Prostate gland (tissue), 2 donors: ENCODE measurements at regions not wholly inside any gene's neighbourhood (a gene's known extent, or its start where the extent isn't known, plus 50 kb on each side); places are given as distances from the start of the nearest gene placed in this dataset.

Experiments
- DNase-seq: peaks from one replicate; pipeline ENCODE4 v3.0.0-alpha.2; 2019; ENCODE audit warnings: low spot score
- H3K27ac ChIP-seq, 2 donors: fragments of 200-600 bp; sonication (generic); 2 replicates each; pipeline ENCODE4 v1.5.1; 2017 to 2019
- H3K27me3 ChIP-seq: fragments of 200-600 bp; sonication (generic); replicated peaks from 2 replicates; pipeline ENCODE4 v1.5.1; 2019; ENCODE audit not compliant: insufficient read depth
- H3K36me3 ChIP-seq, 2 donors: fragments of 200-600 bp; sonication (generic); 1 replicate in 1 of 2; 2 replicates in 1 of 2; pipeline versions ENCODE4 v1.5.1 to v1.8.1; 2017 to 2019
- H3K4me1 ChIP-seq: fragments of 200-600 bp; sonication (generic); replicated peaks from 2 replicates; pipeline ENCODE4 v1.5.1; 2019
- H3K4me3 ChIP-seq, 2 donors: fragments of 200-600 bp; sonication (generic); 2 replicates each; pipeline ENCODE4 v1.5.1; 2017 to 2019
- H3K9me3 ChIP-seq: fragments of 200-600 bp; sonication (generic); 2 replicates; pipeline ENCODE4 v1.5.1; 2017
- CTCF ChIP-seq, 4 experiments: fragments of 200-600 bp in 2 of 4; fragments of 450-650 bp in 2 of 4; sonication (generic) in 2 of 4; IDR thresholded peaks; 1 replicate in 3 of 4; 2 replicates in 1 of 4; pipeline ENCODE4 v1.5.1; 2016 to 2019; ENCODE audit warnings: antibody characterized with exemption in 4 of 4, mild to moderate bottlenecking in 2 of 4, moderate library complexity in 2 of 4
- POLR2A ChIP-seq: fragments of 450-650 bp; IDR thresholded peaks from one replicate; pipeline ENCODE4 v1.6.1; 2016; ENCODE audit warnings: antibody characterized with exemption, mild to moderate bottlenecking
- POLR2AphosphoS5 ChIP-seq: sonication (generic); formaldehyde crosslinking; IDR thresholded peaks from one replicate; pipeline ENCODE4 v1.6.1; 2017; ENCODE audit warnings: antibody characterized with exemption
- WGBS: methylation state at CpG from one replicate; pipeline ENCODE4 v1.1.5; 2018; 5-methylcytosine and 5-hydroxymethylcytosine counted together
- intact Hi-C: fragments of 100-400 bp; cut with DNase I; formaldehyde crosslinking; loops from one replicate; pipeline ENCODE4 v1.14.2; 2022

- Histone ChIP-seq H3K27me3 (no peaks in the 10 kb centered on the region), H3K36me3 (no peaks in the 10 kb centered on the region), H3K4me3 (no peak overlapping the region), H3K27ac (no peak overlapping the region), H3K9me3 (no peaks in the 10 kb centered on the region), H3K4me1 (no peaks in the 10 kb centered on the region)
- 24% methylated on average over 3 of the region's 3 CpGs for WGBS
- no peak for DNase-seq
- intact Hi-C loops, result no loop called here
- TF ChIP-seq POLR2A (no peak), POLR2AphosphoS5 (peak; percentile 21)
Measured at GRCh38 chr5:36450229-36451014, 148.7 kb upstream of the RANBP3L start.

GRCh38 chr5:36452424-36453006 is 150.8 kb upstream of the RANBP3L start:
- Histone ChIP-seq H3K36me3 (no peaks in the 10 kb centered on the region), H3K4me3 (no peak overlapping the region), H3K27ac (no peak overlapping the region), H3K27me3 (no peaks in the 10 kb centered on the region), H3K4me1 (no peaks in the 10 kb centered on the region), H3K9me3 (no peaks in the 10 kb centered on the region)
- TF ChIP-seq POLR2AphosphoS5, result no peak
- WGBS, result 46% methylated on average over 4 of the region's 4 CpGs
- intact Hi-C loops, result no loop called here
- peak; percentile 39 for DNase-seq

GRCh38 chr5:36457511-36458270 is 148.7 kb upstream of the SLC1A3 start:
- H3K4me1 ChIP-seq, result no peaks in the 10 kb centered on the region
- H3K27ac ChIP-seq, result no peak overlapping the region
- 68% methylated on average over 3 of the region's 3 CpGs for WGBS
- no peak overlapping the region for H3K4me3 ChIP-seq
- intact Hi-C loops, result no loop called here
- no peaks in the 10 kb centered on the region for H3K9me3 ChIP-seq
- no peak for DNase-seq
- TF ChIP-seq CTCF (IDR thresholded peaks at IDR 0.05) (no peak), POLR2A (no peak), POLR2AphosphoS5 (no peak)
- H3K27me3 ChIP-seq, result no peaks in the 10 kb centered on the region
- no peaks in the 10 kb centered on the region for H3K36me3 ChIP-seq

GRCh38 chr5:36458746-36459145 is 147.7 kb upstream of the SLC1A3 start:
- intact Hi-C loops, result no loop called here
- H3K36me3 ChIP-seq, result no peaks in the 10 kb centered on the region
- H3K4me1 ChIP-seq, result no peaks in the 10 kb centered on the region
- TF ChIP-seq POLR2A (no peak), CTCF (IDR thresholded peaks at IDR 0.05) (no peak), POLR2AphosphoS5 (no peak)
- 52% methylated on average over 3 of the region's 3 CpGs for WGBS
- DNase-seq, result no peak
- H3K4me3 ChIP-seq, result no peak overlapping the region
- H3K27me3 ChIP-seq, result no peaks in the 10 kb centered on the region
- no peaks in the 10 kb centered on the region for H3K9me3 ChIP-seq
- H3K27ac ChIP-seq, result no peak overlapping the region

GRCh38 chr5:36459176-36460135 is 146.9 kb upstream of the SLC1A3 start:
- Histone ChIP-seq H3K4me3 (no peak overlapping the region), H3K27me3 (no peaks in the 10 kb centered on the region), H3K9me3 (no peaks in the 10 kb centered on the region), H3K4me1 (no peaks in the 10 kb centered on the region), H3K27ac (no peak overlapping the region), H3K36me3 (no peaks in the 10 kb centered on the region)
- intact Hi-C loops, result no loop called here
- 46% methylated on average over 5 of the region's 5 CpGs for WGBS
- TF ChIP-seq POLR2AphosphoS5, result no peak
- no peak for TF ChIP-seq POLR2A
- TF ChIP-seq CTCF (IDR thresholded peaks at IDR 0.05), result no peak
- DNase-seq, result no peak
